H9 (cell line): ENCODE measurements at regions not wholly inside any gene's neighbourhood (a gene's known extent, or its start where the extent isn't known, plus 50 kb on each side); places are given as distances from the start of the nearest gene placed in this dataset.

Experiments used
- DNase-seq: peaks from one replicate; pipeline ENCODE4 v3.0.0-alpha.2; 2017
- H2AFZ ChIP-seq: one replicate; pipeline ENCODE4 v1.6.1; 2013; ENCODE audit warnings: mild to moderate bottlenecking, low read length, control low read depth, moderate library complexity
- H2AK5ac ChIP-seq: 2 replicates; pipeline ENCODE4 v1.6.1; 2013; ENCODE audit warnings: low read length, control low read depth, mixed read lengths; ENCODE audit not compliant: insufficient read length
- H2BK120ac ChIP-seq: one replicate; pipeline ENCODE4 v1.6.1; 2013; ENCODE audit warnings: low read depth, mild to moderate bottlenecking, low read length, control low read depth, inconsistent platforms; ENCODE audit not compliant: poor library complexity, severe bottlenecking
- H2BK12ac ChIP-seq: 2 replicates; pipeline ENCODE4 v1.6.1; 2013; ENCODE audit warnings: low read length, control low read depth, mixed read lengths, low read depth; ENCODE audit not compliant: insufficient read length
- H2BK15ac ChIP-seq: 2 replicates; pipeline ENCODE4 v1.6.1; 2013; ENCODE audit warnings: low read depth, low read length, control low read depth
- H2BK20ac ChIP-seq: one replicate; pipeline ENCODE4 v1.6.1; 2013; ENCODE audit warnings: low read depth, mild to moderate bottlenecking, low read length, control low read depth, inconsistent platforms; ENCODE audit not compliant: poor library complexity, severe bottlenecking
- H2BK5ac ChIP-seq: 2 replicates; pipeline ENCODE4 v1.6.1; 2013; ENCODE audit warnings: low read length, control low read depth, mixed read lengths; ENCODE audit not compliant: insufficient read length
- H3K14ac ChIP-seq: 2 replicates; pipeline ENCODE4 v1.6.1; 2013; ENCODE audit warnings: low read length, control low read depth; ENCODE audit not compliant: insufficient read depth
- H3K18ac ChIP-seq: 2 replicates; pipeline ENCODE4 v1.6.1; 2013; ENCODE audit warnings: low read depth, mild to moderate bottlenecking, mixed read lengths, low read length, control low read depth; ENCODE audit not compliant: insufficient read length
- H3K23ac ChIP-seq: 2 replicates; pipeline ENCODE4 v1.6.1; 2013; ENCODE audit warnings: low read length, control low read depth, mixed read lengths, low read depth; ENCODE audit not compliant: insufficient read length
- H3K23me2 ChIP-seq: 2 replicates; pipeline ENCODE4 v1.6.1; 2013; ENCODE audit warnings: low read depth, mild to moderate bottlenecking, mixed read lengths, low read length, control low read depth; ENCODE audit not compliant: insufficient read length, poor library complexity, severe bottlenecking
- H3K27ac ChIP-seq: 2 replicates; pipeline ENCODE4 v1.5.1; 2013; ENCODE audit warnings: low read length, control low read depth, mixed read lengths, low read depth; ENCODE audit not compliant: insufficient read length
- H3K27me3 ChIP-seq: 2 replicates; pipeline ENCODE4 v1.6.1; 2013; ENCODE audit warnings: low read length, control low read depth, inconsistent platforms; ENCODE audit not compliant: insufficient read depth
- H3K4ac ChIP-seq: 2 replicates; pipeline ENCODE4 v1.6.1; 2013; ENCODE audit warnings: low read depth, mild to moderate bottlenecking, control low read depth, inconsistent platforms, low read length, moderate library complexity
- H3K4me1 ChIP-seq: 2 replicates; pipeline ENCODE4 v1.6.1; 2013; ENCODE audit warnings: low read length, control low read depth, inconsistent platforms; ENCODE audit not compliant: insufficient read depth
- H3K4me2 ChIP-seq: 2 replicates; pipeline ENCODE4 v1.6.1; 2013; ENCODE audit warnings: low read length, control low read depth, mixed read lengths; ENCODE audit not compliant: insufficient read length, insufficient read depth
- H3K56ac ChIP-seq: 2 replicates; pipeline ENCODE4 v1.6.1; 2013; ENCODE audit warnings: low read depth, mild to moderate bottlenecking, mixed read lengths, low read length, control low read depth; ENCODE audit not compliant: insufficient read length
- H3K79me1 ChIP-seq: 2 replicates; pipeline ENCODE4 v1.6.1; 2013; ENCODE audit warnings: low read depth, mild to moderate bottlenecking, moderate library complexity, low read length, control low read depth, inconsistent platforms; ENCODE audit not compliant: insufficient read depth, poor library complexity, severe bottlenecking
- H3K79me2 ChIP-seq: 2 replicates; pipeline ENCODE4 v1.6.1; 2013; ENCODE audit warnings: low read length, control low read depth, inconsistent platforms; ENCODE audit not compliant: insufficient read depth
- H3K9ac ChIP-seq: 2 replicates; pipeline ENCODE4 v1.6.1; 2013; ENCODE audit warnings: low read length, control low read depth, mixed read lengths; ENCODE audit not compliant: insufficient read length; ENCODE audit errors: extremely low read depth
- H3K9me3 ChIP-seq: one replicate; pipeline ENCODE4 v1.6.1; 2013; ENCODE audit warnings: low read depth, low read length, inconsistent platforms; ENCODE audit not compliant: control insufficient read depth
- H3T11ph ChIP-seq: one replicate; pipeline ENCODE4 v1.6.1; 2013; ENCODE audit warnings: mild to moderate bottlenecking, low read length, control low read depth, inconsistent platforms
- H4K20me1 ChIP-seq: one replicate; pipeline ENCODE4 v1.6.1; 2013; ENCODE audit not compliant: control insufficient read depth, insufficient read length, insufficient read depth
- H4K5ac ChIP-seq: 2 replicates; pipeline ENCODE4 v1.6.1; 2013; ENCODE audit warnings: low read depth, mild to moderate bottlenecking, mixed read lengths, low read length, control low read depth; ENCODE audit not compliant: insufficient read length
- H4K8ac ChIP-seq: replicated peaks from 2 replicates; pipeline ENCODE4 v1.6.1; 2013; ENCODE audit warnings: low read length, control low read depth, mixed read lengths, low read depth; ENCODE audit not compliant: insufficient read length
- H4K91ac ChIP-seq: 2 replicates; pipeline ENCODE4 v1.6.1; 2013; ENCODE audit warnings: low read depth, mild to moderate bottlenecking, moderate library complexity, mixed read lengths, low read length, control low read depth; ENCODE audit not compliant: insufficient read length
- H3K27ac Mint-ChIP-seq, 3 experiments: 2 replicates in 2 of 3; 3 replicates in 1 of 3; pipeline ENCODE4 v1.8.0; 2020 to 2021; ENCODE audit warnings: mixed read lengths in 3 of 3, mild to moderate bottlenecking in 1 of 3, moderate library complexity in 1 of 3
- H3K27me3 Mint-ChIP-seq: 2 replicates; pipeline ENCODE4 v1.8.0; 2021; ENCODE audit warnings: low read depth, mild to moderate bottlenecking, moderate library complexity, mixed read lengths
- H3K36me3 Mint-ChIP-seq, 3 experiments: 2 replicates in 2 of 3; 3 replicates in 1 of 3; pipeline ENCODE4 v1.8.0; 2020 to 2021; ENCODE audit warnings: low read depth in 3 of 3, mixed read lengths in 3 of 3; ENCODE audit not compliant: insufficient read depth in 1 of 3
- H3K4me1 Mint-ChIP-seq, 2 experiments: 2 replicates each; pipeline ENCODE4 v1.8.0; 2020; ENCODE audit warnings: mixed read lengths in 2 of 2
- H3K4me3 Mint-ChIP-seq, 2 experiments: 2 replicates in 1 of 2; 3 replicates in 1 of 2; pipeline ENCODE4 v1.8.0; 2020 to 2021; ENCODE audit warnings: mild to moderate bottlenecking in 2 of 2, mixed read lengths in 2 of 2, moderate library complexity in 1 of 2
- H3K9me3 Mint-ChIP-seq, 2 experiments: 2 replicates in 1 of 2; 3 replicates in 1 of 2; pipeline ENCODE4 v1.8.0; 2020; ENCODE audit warnings: mild to moderate bottlenecking in 2 of 2, mixed read lengths in 2 of 2, moderate library complexity in 1 of 2
- CTCF ChIP-seq: fragments of 200-600 bp; sonication (generic); conservative IDR thresholded peaks from 3 replicates; pipeline ENCODE4 v1.8.0; 2021; ENCODE audit warnings: antibody characterized with exemption, mild to moderate bottlenecking
- WGBS: extraction: QIAGEN DNeasy Blood & Tissue Kit; methylation state at CpG from one replicate; pipeline ENCODE4 v1.1.7; 2013; ENCODE audit warnings: missing lambda C conversion rate, low lambda C conversion rate, mixed read lengths; ENCODE audit not compliant: insufficient read length; ENCODE audit errors: extremely low coverage; 5-methylcytosine and 5-hydroxymethylcytosine counted together

GRCh38 chr14:34368971-34369647 lies 92.9 kb downstream of the SPTSSA start:
- Histone ChIP-seq H4K8ac (no peak overlapping the region), H3K27ac (no peak overlapping the region), H2AFZ (no peak overlapping the region), H3K14ac (no peak overlapping the region), H4K5ac (no peak overlapping the region), H2BK5ac (no peak overlapping the region), H3K79me1 (no peaks in the 10 kb centered on the region), H2BK120ac (no peak overlapping the region), H3K4me1 (no peaks in the 10 kb centered on the region), H3K56ac (no peak overlapping the region), H3K23me2 (no peaks in the 10 kb centered on the region), H2BK12ac (no peak overlapping the region), H4K91ac (no peak overlapping the region), H3K79me2 (no peaks in the 10 kb centered on the region), H2AK5ac (no peak overlapping the region), H3K18ac (no peak overlapping the region), H3K4me2 (no peak overlapping the region), H4K20me1 (no peaks in the 10 kb centered on the region), H2BK20ac (no peak overlapping the region), H2BK15ac (no peak overlapping the region), H3K23ac (no peak overlapping the region), H3K9me3 (no peaks in the 10 kb centered on the region), H3K9ac (no peak overlapping the region), H3K27me3 (no peaks in the 10 kb centered on the region), H3T11ph (no peak overlapping the region), H3K4ac (no peak overlapping the region)
- no peaks in the 10 kb centered on the region for H3K27me3 Mint-ChIP-seq
- TF ChIP-seq CTCF = no peak
- no peak for DNase-seq
- no CpG with 5 or more reads among the region's 3 CpGs for WGBS
- H3K9me3 Mint-ChIP-seq = no peaks in the 10 kb centered on the region
- H3K4me1 Mint-ChIP-seq = no peaks in the 10 kb centered on the region
- H3K36me3 Mint-ChIP-seq = no peaks in the 10 kb centered on the region
- H3K27ac Mint-ChIP-seq = no peak overlapping the region
- H3K4me3 Mint-ChIP-seq = no peak overlapping the region
